GM21717 (cell line): ENCODE measurements at regions not wholly inside any gene's neighbourhood (a gene's known extent, or its start where the extent isn't known, plus 50 kb on each side); places are given as distances from the start of the nearest gene placed in this dataset.

Experiments
- ATAC-seq: cut with Tn5 transposase; IDR thresholded peaks from one replicate; pipeline ENCODE4 v1.9.1; 2021; ENCODE audit warnings: mild to moderate bottlenecking, moderate library complexity; ENCODE audit not compliant: unreplicated experiment

DNA sequence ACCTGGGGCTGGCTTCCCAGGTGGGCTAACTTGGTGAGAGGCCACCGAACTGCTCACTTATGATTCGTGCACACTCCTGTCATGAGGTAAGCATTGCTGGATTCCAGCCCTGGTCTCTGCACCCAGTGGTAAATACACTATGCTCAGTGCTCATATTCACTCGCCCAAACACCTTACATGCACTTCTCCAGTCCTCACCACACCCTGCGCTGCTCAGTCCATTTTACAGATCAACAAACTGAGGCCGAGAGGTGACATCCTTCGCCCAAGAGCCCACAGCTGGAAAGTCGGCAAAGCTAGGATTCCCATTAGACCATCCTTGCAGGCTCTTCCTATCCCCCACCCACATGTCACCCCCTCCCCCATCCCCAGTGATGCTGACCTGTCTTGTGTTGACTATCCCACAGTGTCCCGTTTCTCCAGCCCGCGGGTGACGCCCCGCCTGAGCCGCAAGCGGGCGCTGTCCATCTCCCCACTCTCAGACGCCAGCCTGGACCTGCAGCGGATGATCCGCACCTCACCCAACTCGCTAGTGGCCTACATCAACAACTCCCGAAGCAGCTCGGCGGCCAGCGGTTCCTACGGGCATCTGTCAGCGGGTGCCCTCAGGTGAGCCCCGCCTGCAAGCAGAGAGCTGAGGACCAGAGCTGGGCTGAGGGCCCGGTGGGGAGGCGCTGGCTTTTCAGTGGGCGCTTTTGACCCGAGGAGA lies 232.8 kb downstream of the GLI2 start:
- ATAC-seq: no peak

DNA sequence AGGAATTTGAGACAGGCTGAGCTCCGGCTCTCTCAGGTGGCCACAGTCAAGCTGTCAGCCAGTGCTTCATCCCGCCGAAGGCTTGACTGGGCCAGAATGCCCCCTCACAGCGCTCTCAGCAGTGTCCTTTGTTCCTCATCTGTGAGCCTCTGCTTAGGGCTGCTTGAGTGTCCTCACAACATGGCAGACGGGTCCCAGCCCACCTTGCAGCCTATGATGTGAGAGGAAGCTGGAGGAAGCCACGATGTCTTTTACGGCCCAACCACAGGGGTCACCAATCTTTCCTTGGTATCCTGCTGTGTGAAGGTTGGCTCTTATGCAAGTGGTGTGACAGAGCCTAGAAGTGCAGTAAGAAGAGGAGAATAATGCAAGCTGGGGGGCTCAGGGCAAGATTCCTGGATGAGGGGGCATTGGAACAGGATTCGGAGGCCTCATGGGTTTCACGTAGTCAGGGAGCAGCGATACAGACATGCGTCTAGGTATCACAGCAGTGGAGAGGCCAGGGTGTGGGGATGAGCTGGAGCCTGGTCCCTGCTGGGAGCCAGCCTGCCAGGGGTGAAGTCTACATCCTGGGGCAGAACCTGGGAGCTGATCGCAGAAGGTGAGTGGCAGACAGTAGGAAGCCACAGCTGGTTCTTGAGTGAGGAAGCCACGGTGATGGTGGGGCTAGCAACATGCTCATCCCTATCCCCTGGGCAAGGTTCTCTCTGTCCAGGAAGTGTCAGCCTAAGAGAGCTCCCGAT lies 234.1 kb downstream of the GLI2 start:
- no peak for ATAC-seq

DNA sequence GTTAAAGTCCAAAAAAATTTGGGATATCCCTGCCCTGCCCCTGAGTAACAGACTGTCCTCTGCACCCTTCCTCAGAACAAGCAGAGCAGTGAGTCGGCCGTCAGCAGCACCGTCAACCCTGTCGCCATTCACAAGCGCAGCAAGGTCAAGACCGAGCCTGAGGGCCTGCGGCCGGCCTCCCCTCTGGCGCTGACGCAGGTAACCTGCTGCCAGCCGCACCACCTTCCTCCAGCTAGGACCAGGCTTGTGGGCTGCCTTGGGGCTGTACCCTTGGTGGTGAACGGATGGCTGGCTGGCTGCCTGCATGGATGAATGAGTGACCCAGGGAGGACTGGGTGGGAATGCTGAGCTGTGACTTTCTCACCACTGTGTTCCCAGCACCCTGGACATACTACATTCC lies 236.2 kb downstream of the GLI2 start:
- no peak for ATAC-seq

DNA sequence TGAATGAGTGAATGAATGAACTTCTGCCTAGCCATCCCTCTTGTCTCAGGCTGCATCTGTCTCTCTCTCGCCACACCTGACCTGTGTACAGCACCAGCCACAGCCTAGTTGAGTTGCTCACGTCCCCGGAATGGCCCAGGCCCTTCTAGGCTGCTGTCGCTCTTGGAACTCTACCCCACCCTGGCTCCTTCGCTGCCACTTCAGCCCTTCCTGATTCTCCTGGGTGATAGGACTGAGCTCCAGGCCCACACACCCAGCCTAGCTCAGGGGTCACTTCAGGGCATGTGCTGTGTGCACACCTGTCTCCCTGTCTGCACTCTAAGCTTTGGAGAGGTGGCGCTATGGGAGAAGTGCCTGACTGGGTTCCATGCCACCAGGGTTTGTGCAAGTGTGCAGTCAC lies 236.6 kb downstream of the GLI2 start:
- ATAC-seq: no peak

DNA sequence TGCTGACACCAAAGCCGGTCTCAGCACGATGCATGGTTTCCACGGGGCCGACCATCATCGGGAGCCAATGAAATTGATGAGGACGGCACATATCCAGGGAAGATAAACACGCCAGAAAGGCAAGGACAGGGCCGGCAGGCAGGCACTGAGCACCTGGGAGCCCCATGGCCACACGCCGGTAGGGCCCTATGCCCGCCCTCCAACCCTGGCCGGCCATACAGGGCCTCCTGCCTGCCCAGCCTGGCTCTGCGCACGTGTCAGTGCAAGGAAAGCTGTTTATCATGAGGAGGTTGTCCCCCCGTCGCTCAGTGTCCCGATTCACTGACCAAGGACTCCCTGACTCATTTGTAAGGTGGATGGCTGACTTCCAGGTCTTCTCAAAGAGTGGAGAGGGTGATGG lies 237.5 kb downstream of the GLI2 start:
- no peak for ATAC-seq

DNA sequence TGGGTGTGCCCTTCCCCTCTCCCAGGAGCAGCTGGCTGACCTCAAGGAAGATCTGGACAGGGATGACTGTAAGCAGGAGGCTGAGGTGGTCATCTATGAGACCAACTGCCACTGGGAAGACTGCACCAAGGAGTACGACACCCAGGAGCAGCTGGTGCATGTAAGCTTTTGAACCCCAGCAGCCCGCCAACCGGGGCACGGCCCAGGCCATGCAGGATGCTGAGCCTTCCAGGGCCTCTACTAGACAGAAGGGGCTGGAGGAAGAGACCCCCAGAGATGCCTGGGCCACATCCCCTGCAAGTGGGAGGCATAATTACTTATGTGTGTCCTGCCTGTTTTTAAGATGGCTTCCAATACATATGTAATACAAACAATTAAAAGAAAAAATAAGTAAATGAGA lies 239.3 kb downstream of the GLI2 start:
- no peak for ATAC-seq

DNA sequence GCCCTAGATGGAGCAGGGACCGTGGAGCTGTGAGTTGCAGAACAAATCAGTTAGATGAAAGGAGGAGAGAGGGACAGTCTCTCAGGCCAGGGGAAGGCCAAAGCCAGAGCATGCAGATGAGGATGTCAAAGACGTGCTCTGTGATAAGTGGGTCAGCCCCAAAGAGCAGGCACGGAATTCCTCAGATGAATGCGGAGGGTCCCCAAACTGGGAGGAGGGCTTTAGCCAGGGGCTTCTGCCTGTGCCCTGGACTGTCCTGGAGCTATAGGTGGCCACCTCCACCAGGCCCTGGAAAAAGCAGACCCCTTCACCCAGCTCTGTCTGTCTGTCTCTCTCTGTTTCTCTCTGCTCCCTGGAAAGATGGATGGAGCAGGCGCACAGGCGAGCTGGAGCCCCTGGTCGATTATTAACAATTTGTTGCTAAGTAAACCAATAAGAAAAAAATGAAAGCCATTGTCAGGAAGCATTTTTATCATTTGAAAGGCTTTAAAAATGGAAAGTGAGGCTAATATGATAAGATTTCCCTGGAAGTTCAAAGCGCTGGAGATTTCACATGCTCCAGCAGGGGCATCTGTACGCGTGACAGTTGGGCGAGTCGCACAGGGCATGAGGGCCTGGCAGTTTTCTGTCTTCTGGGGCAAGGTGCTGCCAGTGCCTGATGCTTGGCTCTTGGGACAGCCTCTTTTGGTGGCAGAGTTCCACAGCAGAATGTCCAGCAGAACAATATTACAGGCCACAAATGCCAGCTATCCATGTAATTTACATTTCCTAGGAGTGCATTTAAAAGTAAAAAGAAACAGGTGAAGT lies 241.0 kb downstream of the GLI2 start:
- no peak for ATAC-seq

DNA sequence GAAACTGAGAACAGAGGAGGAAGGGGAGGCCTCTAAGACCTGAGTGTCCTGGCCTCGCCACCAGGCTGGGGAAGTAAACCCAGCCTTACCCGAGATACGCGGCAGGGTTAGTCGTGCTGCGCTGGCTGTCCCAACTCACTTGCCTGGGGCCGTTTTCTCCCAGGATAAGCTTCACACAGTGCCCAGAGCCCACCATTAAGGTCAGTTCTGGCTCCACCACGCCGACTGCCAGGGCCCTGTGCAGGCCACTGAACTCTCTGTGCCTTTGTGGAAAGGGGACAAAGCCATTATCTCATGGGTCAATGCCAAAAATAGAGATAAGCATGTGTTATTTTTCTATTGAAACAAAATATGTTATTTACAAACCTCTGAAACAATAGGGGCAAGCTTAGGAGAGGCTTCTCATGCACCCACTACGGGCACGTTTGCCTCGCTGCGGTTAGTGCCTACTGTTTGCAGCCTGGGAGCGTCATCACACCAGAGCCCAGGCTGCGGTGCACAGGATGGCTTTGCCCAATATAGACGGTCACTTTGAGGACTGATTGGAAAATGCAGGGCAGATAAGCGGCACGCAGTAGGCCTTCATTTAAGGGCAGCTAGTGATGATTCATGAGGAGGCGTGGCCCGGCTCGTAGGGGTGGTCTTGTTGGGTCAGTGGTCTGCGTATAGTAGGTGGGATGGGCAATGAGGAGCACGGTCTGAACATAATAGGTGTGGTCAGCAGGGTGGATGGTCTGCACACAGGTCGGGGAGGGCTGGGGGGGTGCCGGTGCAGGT lies 242.1 kb downstream of the GLI2 start:
- ATAC-seq: no peak

DNA sequence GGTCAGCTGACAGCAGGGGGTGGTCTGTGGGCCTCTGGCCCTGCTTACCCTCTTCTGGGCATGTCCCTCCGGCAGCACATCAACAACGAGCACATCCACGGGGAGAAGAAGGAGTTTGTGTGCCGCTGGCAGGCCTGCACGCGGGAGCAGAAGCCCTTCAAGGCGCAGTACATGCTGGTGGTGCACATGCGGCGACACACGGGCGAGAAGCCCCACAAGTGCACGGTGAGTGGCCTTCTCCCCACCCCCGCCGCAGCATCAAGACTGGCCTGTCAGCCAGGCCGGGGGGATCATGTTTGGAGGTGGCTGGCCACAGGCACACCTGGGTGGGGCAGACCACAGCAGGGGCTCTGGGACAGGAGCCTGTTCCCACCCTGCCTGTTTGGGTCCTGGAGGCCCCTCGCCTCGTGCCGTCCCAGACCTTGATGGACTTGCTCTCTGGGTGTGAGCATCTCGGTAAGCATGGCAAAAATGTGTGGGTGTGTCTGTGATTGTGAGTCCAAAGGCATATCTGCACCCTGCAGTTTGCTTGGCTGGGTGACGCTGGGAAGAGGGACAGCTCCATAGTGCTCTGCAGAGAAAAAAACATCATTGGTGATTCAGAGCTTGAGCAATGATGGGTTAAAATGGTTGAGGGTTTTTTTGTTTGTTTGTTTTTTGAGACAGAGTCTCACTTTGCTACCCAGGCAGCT lies 242.8 kb downstream of the GLI2 start:
- ATAC-seq: no peak

DNA sequence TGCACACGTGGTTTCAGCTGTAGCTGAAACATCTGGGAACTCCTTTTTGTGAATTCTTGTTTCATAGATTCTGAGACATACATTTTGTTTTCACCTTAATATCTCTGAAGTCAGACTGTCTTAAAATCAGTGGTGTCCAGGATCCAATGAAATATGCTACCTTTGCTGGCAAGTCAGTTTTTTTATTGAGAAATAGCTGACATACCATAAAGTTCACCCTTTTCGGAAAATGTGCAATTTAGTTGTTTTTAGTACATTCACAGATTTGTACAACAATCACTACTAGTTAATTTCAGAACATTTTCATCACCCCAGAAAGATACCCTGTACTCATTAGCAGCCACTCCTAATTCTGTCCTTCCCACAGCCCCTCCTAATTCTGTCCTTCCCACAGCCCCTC lies 243.7 kb downstream of the GLI2 start:
- no peak for ATAC-seq

DNA sequence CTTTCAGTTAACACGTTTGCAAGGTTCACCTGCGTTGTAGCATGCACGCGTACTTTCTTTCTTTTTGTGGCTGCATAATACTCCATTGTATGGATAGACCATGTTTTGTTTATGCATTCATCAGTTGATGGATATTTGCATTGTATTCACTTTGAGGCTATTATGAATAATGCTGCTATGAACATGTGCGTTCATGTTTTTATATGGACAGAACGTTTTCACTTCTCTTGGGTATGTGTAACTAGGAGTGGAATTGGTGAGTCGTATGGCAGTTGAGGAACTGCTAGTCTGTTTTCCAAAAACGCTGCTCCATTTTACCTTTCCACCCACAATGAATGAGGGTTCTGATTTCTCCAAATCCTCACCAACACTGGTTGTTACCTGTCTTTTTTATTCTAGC lies 244.3 kb downstream of the GLI2 start:
- no peak for ATAC-seq

DNA sequence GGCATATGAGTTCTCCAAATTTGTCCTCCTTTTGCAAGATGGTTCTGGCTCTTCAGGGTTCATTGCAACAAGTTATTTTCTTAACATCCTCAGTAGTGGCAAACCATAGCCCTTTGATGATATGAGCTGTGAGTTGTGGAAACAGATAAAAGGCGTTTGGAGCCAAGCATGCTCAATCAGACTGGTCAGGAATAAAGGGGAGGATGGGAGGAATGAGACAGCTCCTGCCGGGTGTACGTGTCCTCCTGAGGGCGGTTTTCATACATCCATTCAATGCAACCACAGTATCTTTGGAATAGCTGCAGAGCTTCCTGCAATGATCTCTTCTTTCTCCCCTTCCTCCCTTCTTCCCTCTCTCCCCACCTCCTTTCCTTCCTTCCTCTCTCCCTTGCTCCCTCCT lies 245.8 kb downstream of the GLI2 start:
- ATAC-seq: no peak

DNA sequence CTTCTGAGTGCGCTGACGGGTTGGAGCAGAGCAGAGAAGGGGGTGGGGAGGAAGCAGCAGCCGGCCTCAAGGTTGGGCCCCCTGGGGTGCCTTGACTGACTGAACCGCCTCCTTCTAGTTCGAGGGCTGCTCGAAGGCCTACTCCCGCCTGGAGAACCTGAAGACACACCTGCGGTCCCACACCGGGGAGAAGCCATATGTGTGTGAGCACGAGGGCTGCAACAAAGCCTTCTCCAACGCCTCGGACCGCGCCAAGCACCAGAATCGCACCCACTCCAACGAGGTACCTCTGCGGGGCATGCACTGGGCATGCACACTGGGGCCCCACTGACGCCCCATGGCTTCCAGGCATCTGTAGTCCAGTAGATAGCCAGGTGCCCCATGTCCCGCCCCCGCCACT lies 246.9 kb downstream of the GLI2 start:
- ATAC-seq: no peak

DNA sequence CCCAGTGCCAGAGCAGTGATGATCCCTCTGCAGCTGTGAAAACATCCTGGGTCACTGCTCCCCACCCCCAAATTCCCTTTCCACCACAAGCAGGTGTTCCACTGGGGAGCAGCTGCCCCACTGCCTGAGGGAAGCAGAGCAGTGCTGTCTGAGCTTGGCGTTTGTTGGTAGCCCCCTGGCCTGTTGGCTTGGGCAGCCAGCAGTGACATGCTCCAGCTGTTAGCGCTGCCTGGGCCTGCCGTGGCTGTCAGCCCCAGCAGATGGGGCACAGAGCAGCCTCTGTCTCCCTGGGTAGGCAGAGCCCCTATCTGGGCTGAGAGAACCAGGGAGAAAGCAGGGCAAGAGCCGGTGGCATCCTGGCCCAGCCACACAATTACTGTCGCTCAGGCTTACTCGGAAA lies 247.7 kb downstream of the GLI2 start:
- ATAC-seq: no peak

DNA sequence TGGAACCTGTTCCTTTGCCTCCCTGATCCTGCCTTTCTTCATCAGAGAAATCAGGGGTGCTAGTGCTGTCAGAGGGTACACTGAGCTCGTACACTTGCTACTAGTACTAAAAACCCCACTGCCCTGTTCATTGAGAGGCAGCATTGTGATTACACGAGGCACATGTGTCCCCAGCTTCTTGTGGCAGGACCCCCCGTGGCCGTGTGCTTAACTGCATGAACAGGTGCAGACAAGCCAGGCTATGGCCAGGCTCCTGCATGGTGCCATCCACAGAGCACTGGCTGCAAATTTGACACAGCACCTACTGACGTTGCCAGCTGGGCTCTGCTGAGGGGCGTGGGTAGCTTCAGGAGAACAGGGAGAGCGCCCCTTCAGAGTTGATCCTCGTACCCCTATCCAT lies 248.4 kb downstream of the GLI2 start:
- no peak for ATAC-seq

DNA sequence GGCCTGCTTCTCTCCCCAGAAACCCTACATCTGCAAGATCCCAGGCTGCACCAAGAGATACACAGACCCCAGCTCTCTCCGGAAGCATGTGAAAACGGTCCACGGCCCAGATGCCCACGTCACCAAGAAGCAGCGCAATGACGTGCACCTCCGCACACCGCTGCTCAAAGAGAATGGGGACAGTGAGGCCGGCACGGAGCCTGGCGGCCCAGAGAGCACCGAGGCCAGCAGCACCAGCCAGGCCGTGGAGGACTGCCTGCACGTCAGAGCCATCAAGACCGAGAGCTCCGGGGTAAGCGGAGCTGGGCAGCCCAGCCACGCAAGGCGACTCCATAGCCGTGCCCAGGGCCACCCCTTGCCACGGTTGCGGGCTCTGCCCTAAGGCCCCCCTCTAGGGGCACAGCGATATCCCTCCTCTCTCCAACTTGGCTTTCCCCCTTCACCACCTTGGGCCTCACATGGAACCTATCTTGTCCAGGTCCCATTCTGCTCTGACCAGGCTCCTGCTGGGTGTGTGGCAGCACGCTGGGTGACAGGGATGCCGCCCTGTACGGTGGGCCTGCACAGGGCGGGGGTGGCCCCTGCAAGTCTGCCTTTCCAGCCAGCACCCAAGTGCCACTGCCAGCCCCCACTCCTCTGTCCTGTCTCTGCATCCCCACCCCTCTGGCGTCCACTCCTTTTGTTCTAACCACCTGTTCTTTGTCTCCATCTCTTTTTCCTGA lies 248.9 kb downstream of the GLI2 start:
- no peak for ATAC-seq

DNA sequence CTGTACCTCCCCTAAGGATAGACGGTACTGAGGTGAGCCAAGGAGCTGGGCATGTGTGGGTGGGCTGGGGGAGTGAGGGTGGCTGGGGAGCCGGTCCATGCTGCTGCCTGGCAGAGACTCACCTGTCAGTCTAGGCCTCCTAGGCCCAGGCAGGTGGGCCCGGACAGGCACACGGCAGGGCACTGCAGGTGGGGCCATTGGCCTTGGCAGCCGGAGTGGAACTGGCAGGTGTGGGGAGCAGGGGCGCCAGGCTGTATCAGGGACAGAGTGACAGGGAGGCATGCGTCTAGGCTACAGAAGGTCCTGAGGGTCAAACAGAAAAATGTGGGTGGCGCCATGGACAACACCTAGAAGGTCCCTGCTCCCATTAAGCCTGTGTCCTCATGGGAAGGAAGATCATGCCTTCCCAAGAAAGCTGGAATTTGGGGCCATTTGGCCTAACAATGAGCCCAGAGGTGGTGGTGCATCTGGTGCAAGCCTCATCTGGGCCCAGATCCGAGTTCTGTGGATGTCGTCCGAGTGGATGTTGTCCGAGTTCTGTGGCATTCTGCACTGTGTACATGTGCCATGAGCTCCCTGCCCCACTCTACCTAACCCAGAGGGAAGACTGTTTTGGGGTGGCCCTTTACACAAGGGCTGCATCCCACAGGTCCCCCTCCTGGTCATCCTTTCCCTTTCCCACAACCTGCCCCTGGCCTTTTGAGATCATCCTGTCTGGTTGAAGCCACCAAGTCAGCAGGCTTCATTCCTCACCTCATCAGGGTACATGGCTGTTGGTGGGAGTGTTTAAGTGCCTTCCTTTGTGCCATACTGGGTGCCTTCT lies 249.7 kb downstream of the GLI2 start:
- no peak for ATAC-seq

DNA sequence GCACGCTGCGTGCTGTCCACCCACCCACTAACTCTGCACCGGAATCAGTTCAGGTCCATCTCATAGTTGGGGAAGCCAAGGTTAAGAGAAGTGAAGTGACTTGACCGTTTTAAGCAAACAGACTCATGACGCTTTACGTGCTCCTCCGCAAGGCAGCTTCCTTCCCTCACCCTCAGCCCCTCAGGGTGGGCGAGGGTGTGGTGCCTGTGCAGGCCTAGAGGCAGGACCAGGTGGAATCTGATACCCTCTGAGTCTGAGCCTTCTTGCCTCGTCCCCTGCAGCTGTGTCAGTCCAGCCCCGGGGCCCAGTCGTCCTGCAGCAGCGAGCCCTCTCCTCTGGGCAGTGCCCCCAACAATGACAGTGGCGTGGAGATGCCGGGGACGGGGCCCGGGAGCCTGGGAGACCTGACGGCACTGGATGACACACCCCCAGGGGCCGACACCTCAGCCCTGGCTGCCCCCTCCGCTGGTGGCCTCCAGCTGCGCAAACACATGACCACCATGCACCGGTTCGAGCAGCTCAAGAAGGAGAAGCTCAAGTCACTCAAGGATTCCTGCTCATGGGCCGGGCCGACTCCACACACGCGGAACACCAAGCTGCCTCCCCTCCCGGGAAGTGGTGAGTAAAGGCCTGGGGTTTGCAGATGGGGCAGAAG lies 250.5 kb downstream of the GLI2 start:
- no peak for ATAC-seq
